HG03439 (cell line): ENCODE measurements at regions not wholly inside any gene's neighbourhood (a gene's known extent, or its start where the extent isn't known, plus 50 kb on each side); places are given as distances from the start of the nearest gene placed in this dataset.

Source experiments
- ATAC-seq: cut with Tn5 transposase; IDR thresholded peaks from one replicate; pipeline ENCODE4 v1.9.1; 2021; ENCODE audit warnings: mild to moderate bottlenecking, moderate library complexity; ENCODE audit not compliant: unreplicated experiment

DNA sequence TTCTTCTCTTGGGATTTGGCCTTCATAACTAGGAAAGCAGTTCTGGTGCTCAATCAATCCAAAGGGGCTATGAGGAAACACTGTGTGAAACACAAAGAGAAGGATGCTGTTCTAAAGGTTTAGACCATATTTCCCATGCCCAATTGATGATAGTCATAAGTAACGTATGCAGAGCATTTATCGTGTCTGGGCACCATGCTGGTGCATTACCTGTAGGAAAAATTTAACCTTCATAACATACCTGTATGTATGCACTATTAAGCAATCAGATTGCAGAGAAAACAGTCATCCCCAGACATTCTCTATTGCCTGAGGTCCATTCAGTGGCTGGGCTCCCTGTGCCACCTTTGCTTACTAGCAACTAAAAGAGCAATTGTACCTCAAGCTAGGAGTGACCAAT, 381.4 kb downstream of the PLPP3 start:
- no peak for ATAC-seq

DNA sequence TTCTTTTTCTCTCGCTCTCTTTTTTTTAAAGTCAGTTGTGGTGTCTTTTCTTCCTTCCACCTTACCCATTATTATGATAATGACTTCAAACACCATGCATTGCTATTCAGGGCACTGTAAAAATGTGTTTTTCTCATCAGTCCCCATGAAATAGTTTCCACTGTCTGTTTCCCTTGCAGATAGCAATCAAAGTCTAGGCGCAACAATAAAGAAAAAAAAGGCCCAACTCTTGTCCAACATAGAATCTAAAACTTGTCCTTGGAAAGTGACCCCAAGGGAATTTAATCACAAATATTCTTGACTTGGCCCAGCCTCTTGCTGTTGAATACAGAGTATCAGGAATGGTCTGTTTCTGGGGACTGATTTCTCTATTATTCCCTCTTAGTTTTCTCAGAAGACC, 382.5 kb downstream of the PLPP3 start:
- ATAC-seq: no peak

DNA sequence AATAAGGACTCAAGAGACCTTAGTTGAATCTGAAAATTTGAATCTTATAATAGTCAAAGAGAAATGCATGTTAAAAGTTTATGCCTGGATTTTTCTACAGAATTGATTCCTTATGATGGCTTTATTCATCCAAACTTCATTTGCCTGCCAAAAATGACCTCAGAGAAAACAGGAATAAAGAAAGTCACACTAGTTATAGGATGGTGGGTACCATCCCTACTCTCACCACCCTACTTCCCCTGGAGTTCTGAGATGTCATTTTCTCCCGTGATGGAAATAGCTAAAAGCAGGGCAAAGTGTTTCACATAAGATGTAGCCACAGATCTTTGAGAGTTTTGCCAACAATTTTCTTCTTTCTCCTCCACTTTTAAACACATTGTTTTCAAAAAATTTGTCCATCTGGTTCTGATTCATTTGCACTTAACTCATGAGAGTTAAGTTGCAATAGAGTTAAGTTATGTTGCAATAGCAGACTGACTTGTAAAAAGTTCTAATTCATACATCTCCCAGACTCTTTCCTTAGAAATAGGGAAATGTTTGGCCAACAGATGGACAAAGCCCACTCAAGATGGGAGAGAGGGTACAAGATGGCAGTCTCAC, 384.6 kb downstream of the PLPP3 start:
- ATAC-seq: no peak

DNA sequence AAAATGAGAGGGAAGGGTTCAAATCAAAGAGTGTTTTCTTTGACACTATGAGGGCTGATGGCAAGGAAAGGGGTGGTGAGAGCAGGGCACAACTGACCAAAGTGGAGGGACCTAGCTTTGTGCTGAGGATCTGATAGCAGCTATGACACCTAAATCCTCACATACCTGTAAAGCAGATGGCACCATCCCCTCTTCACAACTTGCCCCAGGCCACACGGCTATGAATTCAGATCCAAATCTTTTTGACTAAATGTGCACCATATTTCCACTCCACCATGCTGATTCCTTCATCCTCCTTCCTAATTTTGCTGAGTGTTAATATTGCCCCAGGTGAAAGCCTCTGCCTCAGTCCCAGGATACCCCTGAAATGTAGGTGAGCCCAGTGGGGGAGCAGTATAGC, 385.7 kb downstream of the PLPP3 start:
- no peak for ATAC-seq

DNA sequence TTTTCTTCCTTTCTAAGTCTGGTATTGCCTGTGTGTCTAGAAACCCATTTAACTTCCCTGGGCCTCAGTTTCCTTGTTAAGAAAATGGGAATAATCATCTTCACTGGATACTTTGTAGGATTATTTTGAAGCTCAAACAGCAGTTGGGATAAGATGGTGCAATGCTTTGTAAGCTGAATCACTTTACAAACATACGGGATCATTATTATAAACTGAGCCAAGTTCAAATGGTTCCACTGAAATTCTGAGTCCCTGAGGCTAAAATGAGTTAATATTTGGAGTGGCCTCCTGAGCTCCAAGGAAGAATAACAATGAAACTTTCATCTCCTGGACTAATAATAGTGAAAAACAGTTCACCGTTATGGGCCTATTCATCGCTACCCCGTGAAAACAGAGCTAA, 388.0 kb downstream of the PLPP3 start:
- no peak for ATAC-seq

DNA sequence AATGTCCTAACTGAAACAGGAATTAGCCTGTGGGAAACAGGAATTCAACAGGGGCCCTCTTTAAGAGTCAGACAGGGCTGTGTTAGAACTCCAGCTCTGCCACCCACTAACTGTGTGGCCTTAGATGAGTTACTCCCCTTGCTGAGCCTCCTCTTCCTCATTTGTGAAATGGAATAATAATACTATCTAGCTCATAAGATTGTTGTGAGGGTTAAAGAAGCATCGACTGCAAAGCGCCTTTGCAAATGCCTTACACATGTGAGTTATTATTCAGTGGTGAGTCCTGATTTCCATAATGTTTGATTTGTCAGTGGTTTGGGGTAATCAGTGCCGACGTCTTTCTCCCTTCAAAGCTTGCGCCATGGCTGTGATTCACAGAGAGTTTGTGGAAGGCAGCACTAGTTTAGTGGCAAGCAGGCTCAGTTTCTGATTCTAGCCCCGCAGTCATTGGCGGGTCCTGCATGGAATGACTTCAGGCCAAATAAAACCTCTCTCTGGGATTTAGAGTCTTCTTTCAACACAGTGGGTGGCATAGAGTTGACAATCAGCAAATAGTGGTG, 388.5 kb downstream of the PLPP3 start:
- ATAC-seq: no peak

DNA sequence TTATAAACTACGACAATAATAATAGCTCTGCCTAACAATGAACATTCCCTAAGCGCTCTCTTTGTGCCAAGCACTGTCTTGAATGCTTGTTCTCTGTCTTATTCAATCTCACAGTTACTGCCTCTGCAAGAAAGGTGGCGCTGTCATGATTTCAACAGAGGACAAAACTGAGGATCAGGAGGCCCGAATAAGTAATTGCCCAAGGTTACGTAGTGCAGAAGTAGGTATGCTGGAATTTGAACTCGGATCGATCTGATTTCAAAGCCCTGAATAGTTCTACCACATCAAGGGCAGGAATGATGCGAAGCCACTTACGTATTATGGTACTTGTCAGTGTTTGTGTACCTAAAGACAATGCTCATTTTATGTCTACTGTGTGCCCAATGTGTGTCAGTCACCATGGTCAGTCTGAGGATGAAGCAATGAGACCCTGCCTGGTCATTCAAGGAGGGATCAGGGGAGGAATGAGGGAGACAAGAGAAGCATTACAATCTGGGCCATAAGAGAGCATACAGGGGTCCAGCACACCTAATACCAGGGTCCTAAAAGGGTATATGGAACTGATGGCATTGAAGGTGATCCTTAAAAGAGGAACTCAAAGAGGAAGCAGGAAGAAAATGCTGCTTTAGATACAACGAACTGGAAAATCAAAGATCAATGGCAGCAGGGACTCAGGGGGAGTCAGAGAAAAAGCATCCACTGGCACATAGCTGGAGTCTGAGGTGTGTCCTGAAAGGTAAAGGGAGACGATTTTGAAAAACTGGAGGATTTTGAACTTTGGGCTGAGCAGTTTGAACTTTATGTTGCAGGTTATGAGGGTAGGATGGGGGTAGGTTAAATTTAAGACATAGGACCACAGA, 389.2 kb downstream of the PLPP3 start:
- ATAC-seq: no peak

DNA sequence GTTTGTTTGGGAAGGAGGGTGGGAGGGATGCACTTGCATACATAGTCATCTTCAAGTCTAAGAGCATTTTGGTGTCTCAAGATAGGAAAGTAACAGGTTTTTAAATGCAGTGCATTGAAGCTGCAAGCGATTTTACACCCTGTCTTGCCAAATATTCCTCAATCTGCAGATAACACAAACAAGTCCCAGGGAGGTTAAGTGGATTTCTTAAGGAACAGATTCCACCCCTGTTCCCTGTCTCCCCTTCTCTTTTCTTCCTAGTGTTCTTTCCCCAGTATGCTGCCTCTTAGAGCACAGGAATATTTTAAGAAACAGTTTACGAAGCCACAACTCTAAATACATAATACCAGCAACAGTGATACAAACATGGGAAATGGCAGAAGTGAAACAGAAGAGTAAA, 389.9 kb downstream of the PLPP3 start:
- no peak for ATAC-seq

DNA sequence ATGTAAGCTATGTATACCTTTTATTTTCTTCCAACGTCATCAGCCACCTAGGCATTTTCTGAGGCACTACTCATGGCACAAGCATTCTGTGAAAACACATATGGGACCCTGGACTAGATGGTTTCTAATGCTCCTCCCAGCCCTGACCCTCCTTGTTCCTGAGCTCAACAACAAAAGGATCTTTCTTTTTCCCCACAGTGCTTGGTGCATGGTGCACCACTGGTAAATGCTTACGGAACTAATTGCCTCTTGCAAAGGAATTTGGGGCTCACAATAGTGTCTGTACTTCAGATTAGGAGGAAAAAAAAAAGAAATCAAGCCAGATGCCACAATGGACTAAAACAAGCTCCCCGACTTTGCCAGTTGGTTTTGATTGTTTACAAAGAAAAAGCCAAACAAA, 390.5 kb downstream of the PLPP3 start:
- ATAC-seq: no peak

DNA sequence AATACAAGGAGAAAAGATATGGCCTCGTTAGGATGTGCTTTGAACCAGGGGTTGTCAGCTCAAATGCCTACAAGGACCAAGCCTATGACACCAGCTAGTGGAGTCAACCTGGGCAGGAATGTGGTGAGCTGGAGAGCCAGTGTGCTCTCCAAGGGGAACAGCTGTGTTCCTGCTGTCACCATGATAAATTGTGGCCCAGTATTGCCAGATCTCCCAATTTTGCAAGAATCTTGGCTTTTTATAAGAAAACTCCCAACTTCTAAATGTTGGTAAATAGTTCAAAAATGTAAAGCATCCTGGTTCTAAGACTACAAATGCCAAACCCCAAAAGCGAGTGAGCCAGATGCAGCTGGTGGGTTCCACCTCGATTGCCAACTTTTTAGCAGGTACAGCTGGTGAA, 391.1 kb downstream of the PLPP3 start:
- no peak for ATAC-seq

DNA sequence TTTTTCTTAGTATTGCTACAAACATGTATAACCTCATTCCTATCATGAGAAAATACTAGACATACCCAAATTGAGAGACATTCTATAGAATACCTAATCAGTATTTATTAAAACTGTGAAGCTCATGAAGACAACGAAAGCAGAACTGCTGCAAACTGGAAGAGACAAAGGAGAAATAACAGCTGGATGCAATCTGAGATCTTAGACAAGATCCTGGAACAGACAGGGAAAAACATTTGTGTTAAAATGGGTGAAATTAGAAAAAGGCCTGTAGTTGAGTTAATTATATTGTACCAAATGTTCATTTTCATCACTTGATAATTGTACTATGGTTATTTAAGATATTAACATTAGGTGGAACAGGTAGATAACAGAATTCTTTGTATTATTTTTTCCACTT, 392.0 kb downstream of the PLPP3 start:
- ATAC-seq: no peak

DNA sequence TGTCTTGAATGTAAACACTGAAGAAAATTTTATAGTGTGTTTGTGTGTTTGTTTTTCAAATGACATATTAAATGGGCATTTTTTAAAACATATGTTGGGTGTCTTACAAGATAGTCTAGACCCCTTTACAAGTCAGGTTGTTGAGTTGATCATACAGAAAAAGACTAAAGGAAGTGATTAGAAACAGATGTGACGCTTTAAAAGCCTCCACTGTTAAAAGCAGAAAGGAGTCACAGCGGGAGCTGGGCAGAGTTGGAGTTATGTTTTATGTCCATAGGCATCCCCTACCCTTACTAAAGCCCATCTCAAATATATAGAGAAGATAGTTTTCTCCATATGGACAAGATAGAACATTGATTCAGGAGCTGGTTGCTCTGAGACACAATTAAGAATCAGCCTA, 393.9 kb downstream of the PLPP3 start:
- ATAC-seq: no peak

DNA sequence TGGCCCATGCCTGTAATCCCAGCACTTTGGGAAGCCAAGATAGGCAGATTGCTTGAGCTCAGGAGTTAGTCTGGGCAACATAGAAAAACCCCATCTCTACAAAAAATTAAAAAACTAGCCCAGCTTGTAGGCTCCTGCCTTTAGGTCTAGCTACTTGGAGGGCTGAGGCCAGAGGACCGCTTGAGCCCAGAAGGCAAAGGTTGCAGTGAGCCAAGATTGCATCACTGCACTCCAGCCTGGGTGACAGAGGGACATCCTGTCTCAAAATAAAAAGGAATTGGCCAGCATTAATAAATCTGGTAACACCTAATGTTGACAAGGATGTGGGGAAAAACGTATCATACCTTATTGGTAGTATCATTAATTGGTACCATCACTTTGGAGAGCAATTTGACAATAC, 396.2 kb downstream of the PLPP3 start:
- no peak for ATAC-seq

DNA sequence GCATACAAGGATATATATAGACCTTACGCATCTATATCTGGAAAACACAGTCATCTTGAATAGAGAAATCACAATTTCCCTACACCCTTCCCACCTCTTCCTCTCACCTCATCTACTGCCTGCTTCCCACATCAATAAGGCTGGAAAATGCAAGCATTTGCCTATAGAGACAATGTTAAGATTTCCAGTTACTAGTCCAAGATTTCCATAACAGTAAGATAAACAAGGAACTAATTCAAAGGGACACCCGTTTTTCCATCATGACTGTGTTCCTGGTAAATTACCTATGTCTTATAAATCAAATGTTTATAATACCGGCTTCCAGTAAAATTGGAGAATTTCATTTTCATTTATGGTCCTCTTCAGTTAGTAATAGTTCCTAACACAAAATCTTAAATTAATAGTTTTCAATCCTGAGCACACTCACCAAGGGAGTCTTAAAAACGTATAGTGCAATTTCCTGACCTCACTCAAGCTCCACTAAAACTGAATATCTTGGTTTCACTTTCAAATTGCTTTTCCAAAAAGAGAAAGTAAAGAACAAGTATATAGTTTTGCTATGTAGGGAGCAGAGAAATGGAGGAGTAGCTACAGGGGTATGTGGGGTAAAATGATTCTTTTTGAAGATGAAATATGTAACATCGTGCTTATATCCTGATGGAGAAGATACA, 398.7 kb downstream of the PLPP3 start:
- ATAC-seq: no peak

DNA sequence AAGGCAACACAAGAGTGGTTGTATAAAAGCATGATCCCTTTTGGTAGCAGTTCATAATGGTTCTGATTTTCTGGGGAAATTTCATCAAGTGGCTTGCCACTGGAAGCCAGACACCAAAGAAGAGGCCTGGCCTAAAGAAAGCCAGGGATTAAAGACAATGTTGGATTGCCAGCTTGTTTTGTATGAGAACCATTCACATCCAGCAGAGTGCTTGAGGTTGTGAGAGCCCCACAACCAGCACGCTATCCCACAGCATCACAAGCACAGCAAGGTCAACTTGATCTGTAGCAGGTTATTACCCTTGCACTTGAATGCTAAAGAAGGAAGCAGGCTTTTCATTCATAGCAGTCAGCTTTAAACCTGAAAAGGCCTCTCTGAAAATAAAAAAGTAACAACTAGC, 399.8 kb downstream of the PLPP3 start:
- ATAC-seq: no peak

DNA sequence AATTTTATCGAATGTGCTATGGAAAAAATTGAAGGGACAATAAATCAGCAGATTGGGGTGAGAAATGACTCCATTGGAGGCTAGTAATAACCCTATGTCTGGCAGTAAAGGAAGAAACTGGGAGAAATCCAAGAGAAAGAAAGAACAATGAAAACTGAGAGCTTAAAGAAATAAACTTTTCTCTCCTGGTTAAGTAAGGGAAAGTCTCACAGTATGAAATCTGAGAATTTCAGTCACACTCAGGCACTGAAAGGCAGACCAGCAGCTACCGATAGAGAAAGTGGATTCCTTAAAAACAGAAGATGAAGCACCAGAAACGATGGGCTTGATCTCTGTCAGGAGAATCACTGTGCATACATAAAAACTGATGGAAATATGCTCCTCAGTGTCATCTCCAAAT, 404.2 kb downstream of the PLPP3 start:
- no peak for ATAC-seq

DNA sequence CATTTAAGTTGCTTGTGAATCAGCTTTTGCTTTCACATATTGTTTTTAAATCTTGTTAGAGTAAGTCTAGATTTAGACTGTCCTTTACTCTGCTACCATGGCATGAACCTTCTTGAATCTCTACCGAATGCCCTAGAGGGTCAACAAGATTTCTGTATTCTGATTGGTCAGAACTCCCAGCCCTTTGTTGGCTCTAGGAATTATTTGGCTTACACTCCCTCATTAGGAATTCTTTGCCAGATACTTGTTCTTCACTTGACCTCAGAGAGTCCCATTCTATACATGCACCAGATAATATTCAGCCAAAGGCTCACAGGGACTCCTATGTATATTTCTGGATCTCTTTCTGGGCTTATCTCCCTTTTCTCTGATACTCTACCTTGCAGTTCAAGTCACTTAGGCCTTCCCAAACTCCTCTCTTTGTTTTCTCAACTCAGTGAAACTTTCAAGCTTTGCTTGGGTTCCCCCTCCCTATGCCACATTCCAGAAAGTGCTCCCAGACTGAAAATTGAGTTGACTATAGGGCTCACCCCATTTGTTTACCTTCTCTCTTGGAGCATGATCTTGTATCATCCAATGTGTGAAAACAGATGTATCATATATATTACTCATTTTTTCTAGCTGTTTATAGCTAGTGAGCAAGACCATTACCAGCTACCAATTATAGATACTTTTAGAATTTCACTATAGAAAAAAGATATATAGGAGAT, 405.0 kb downstream of the PLPP3 start:
- no peak for ATAC-seq

DNA sequence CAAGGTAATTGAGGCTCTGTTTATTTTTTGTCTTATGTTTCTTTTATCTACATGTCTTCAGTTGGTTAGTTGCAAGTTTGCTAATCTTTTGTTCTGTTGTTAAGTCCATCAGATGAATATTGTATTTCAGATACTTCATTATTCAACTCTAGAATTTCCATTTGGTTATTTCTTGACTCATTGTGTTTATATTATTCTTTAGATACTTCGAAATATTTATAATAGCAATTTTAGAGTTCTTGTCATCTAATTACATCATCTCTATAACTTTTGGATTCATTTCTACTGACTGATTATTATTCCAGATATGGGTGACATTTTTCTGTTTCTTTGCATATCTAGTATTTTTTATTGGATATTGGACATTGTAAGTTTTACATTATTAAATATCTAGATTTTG, 405.6 kb downstream of the PLPP3 start:
- ATAC-seq: no peak

DNA sequence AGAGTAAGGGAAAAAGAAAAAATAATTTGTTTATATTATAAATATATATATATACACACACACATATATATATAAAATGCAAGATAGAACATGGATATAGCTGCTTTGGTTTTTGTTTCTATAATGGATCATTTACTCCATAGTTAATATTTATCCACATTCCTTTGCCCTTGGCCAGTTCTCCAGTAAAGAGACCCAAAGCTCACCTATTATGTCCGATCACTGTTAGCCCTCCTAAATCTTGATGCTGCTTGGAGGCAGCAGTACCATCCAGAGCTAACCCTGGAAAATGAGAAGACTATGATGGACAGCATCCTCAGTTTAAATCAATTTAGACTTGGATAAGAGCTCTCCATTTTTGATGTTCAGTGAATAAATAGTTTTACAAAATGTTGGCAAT, 407.7 kb downstream of the PLPP3 start:
- ATAC-seq: no peak

DNA sequence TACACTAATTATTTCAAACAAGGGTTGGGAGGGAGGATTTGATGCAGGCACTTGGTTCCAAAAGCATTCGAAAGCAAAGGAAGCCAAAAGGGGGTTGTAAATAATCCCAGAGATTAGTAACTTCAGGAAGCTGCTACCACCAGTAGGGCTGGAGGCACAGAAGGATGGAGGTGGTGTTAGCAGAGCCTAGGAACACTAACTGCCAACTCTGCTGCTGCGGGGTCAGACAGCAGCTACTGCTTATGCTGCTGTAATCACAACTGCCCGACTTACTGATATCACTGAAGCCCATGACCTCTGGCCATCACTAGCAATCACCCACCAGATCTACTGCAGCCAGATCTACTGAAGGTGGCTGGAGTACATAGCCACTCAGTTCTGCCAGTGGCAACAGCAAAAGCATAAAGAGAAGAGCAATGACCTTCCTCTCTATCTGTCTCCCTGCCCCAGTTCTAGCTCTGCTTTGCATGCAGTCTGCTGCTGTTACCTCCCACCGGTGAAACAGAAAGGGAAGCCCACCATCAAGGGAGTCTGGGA, 408.5 kb downstream of the PLPP3 start:
- no peak for ATAC-seq

DNA sequence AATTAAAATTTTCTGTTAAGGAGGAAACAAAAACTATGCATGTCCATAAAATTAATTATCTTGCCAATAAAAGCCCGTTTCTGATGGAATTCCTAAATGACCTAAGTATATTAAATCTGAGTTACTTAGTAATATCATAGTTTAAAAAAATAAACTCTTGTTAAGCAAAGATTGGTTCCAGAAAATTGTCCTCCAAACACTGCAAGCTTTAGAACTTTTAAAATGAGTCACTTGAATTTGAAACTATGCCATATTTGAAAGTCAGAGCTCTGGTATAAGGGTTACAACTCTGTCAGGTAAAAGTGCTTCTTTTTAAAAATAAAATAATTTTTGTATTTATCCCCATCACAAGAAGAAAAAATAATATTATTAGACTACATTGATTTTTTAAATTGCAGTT, 409.5 kb downstream of the PLPP3 start:
- no peak for ATAC-seq
